RPMI7951 (cell line): ENCODE measurements at regions not wholly inside any gene's neighbourhood (a gene's known extent, or its start where the extent isn't known, plus 50 kb on each side); places are given as distances from the start of the nearest gene placed in this dataset.

Experiments
- DNase-seq: peaks from one replicate; pipeline ENCODE4 v3.0.0-alpha.2; 2012; ENCODE audit warnings: low read depth

DNA sequence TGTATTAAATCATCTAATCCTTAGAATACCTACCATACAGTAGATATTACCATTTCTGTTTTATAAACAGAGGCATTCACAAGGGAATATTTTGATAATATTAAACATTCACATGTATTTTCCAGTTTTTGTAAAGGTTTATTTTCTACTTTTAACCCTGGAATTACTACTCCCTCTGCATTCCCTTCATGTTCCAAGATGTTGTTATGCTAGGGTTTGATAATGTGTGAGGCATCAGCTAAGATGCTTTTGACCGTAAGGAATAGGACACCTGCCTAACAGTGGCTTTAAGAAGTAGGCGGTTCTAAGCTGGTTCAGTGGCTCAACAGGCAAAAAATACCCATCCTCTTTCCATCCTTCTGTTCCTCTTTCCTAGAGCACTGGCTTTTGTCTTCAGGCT is 131.9 kb upstream of the USP24 start:
- DNase-seq: no peak

- no peak for DNase-seq
Measured at GRCh38 chr1:55346586-55346985, 131.4 kb upstream of the USP24 start.

- DNase-seq: peak; percentile 12
Measured at GRCh38 chr1:55339681-55340080, 124.5 kb upstream of the USP24 start.

GRCh38 chr1:55338448-55338820 is 123.3 kb upstream of the USP24 start:
- peak; percentile 29 for DNase-seq

- DNase-seq: peak; percentile 78
Measured at GRCh38 chr1:55337801-55338447, 122.8 kb upstream of the USP24 start.

- DNase-seq: no peak
Measured at GRCh38 chr1:55334797-55335196, 119.6 kb upstream of the USP24 start.

DNA sequence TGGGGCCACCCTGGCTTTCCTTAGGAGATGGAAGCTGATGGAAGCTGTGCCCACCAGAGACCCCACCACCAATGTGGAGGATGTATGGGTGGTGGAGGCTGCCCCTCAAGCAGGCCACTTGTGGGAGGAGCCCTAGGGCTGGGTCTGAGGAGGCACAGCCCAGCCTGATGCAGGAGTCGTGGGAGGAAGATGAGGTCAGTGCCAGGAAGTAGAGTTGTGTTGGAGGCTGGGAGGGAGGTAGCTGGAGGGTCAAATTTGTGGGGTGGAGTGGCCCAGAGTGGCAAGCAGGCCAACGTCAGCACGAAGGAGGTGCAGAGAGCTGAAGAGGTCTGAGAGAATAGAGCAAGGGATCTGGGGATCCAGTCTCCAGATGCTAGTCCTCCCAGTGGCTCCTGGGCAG is 119.0 kb upstream of the USP24 start:
- peak; percentile 33 for DNase-seq

DNA sequence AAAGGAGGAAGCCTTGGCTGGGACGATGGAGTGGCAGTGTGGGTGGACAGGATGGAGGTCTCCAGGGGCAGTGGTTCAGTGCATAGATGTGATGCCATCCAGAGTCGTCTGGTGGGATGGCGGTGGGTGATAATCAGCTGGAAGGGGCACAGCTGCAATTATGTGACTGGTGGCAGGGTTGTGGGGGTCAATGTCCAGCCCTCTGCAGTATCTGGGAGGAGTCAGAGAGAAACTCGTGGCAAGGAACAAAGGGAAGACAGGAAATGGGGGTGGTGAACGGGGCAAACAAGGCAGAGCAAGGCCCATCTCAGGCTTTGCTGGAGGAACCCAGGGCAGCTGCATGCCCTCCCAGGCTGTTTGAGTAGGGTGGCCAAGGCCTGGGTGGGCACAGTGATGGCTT is 118.3 kb upstream of the USP24 start:
- DNase-seq: no peak

DNA sequence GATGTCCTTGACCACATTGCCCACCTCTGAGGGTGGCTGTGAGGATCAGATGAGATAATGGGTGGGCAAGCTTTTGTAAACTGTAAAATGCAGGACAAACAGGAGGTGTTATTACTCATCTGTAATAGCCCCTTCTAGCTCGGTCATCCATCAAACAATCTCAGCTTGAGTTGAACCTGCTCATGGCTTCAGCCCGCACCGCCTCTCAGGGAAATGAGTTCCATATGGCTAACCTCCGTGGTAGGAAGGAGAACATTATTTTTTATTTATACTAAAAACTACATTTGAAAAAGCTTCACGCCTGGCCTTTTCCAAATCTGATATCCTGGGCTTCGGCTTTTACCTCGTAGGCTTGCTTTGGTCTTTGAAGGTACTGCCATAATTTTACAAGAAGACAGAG is 116.2 kb upstream of the USP24 start:
- DNase-seq: peak; percentile 45

DNA sequence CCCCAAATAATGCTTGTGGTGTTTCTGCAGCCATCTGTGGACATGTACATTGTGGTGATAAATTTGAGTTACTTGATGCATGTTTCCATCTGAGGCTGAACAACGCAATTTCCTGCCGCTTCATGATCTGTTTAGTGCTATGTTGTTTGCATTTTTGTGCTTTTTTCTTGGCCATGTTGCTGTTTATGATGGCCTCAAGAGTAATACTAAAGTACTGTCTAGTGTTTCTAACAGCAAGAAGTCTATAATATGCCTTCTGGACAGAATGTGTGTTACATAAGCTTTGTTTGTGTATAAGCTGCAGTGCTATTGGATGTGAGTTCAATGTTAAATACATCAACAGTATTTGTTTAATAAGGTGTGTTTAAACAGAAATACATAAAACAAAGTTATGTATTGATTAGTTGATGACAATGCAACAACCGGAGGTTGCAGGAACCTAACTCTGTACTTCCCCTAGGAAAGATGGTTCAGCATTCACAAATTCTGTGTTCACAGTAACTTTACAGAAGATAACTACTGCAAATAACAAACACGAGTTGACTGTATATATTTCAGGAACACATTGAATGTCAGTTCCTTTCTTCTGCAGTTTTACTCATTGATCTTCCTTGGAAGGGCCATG is 114.8 kb upstream of the USP24 start:
- DNase-seq: no peak

GRCh38 chr1:55329091-55329490 is 113.9 kb upstream of the USP24 start:
- DNase-seq: peak; percentile 71

DNA sequence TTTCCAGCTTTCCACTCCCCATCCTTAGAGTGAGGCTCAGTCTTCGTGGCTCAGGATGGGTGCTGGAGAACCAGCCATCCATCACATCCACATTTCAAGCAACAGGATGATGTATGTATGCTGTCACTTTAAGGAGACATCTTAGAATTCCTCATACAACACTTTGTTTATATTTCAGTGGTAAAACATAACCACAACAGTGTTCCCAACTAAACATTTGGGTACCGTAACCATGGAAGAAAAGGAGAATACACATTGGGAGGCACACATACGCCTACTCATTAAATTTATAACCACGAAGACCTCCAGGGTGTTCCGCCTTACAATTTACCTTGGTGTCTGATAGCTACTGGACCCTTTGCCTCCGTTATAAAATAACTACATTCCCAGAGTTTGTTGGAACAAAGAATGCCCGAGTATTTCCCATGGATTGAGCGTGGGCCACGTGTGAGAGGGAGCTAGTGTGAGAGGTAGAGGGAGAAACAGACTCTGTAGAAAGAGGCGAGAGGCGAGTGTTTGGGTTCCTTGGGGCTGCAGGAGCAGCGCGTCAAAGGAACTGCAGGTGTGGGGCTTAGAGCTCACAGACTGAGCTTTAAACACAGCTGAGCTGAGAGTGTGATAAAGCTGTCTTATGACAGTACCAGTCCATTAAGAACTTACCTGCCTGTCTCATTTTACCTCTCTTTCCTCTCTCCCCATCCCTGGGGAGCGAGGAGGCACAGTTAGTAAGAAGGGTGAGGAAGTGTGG is 111.5 kb upstream of the USP24 start:
- peak; percentile 74 for DNase-seq

- DNase-seq: no peak
Measured at GRCh38 chr1:55323760-55324159, 108.6 kb upstream of the USP24 start.

DNA sequence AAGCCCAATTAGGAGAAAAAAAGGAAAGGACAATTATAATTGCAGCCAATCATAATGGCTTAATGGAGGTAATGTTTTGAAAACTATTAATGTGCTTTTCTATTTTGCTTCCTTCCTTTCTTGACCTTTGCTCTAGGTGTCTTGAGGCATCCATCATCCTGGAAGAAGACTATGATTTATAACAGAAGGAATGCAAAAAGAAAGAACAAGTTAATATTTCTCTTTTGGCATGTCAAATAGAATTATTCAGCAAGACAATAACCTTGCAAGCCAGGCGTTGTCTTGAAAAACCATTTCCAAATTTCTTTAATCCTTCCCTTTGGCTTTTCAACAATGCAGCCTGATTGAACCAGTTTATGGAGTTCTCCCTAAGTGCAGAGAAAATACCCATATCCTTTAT is 107.7 kb upstream of the USP24 start:
- DNase-seq: no peak

DNA sequence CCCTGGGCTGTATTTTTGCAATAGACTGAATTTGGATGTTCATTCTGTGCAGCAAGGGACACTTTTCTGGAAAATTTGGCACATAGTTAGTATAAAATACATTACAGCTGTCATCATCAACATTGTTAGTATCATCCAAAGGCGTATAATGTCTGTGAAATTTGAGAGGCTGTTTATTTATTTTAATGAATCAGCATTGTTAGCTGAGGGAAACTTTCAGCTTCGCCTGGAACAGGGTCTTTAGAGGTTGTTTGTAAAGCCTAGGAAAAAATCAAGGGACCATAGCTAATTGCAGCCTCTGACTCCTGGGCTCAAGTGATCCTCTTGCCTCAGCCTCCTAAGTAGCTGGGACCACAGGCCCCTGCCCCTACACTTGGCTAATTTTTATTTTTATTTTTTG is 106.8 kb upstream of the USP24 start:
- peak; percentile 54 for DNase-seq

DNA sequence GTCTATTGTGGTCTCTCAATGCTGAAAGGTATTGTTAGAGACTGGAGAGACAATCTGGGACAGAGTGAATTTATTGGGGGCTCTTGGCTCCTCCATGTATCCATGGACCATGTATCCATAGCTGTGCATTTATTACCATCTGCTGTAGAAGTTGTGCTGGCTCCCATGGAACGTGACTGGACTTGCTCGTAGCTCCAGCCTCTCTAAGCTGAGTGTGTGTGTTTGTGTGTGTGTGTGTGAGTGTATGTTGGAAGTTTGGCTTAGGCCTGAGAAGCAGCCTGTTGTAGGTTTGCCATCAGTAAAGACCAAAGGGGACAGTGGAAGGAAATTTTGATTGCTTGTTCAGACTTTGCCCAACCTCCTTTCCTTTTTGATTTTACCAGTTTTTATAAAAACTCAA is 105.7 kb upstream of the USP24 start:
- no peak for DNase-seq

DNA sequence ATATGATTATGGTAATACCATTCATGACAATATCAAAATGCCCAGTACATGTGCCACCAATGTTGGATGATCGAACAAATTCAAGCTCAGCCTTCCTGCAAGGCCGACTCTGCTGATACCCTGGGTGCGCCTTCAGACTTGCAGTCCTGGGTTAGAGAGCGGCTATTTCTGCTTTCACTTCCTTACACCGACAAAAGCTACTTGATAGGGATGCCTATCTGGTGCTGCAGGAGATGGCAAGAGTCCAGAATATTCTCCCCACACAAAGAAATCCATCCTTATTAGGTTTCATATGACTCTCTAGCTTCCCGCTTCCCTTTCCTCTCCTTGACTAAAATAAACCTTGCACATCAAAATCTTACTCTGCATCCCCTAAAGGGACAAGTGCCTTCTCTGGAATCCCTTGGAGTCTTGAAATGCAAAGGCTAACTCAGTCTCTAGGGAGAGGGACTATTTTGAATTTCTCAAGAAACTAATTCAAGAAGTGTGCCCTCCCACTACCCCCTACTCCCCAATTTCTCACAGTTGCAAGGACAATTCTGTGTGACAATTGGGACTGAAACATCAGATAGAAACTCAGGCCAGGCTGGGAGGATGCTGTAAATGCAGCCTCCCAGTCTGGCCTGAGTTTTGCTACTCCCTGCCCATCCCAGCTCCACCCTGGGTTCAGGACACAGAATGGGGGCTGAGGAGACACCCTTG is 103.1 kb upstream of the USP24 start:
- peak; percentile 42 for DNase-seq

- no peak for DNase-seq
Measured at GRCh38 chr1:55317673-55318072, 102.5 kb upstream of the USP24 start.

DNA sequence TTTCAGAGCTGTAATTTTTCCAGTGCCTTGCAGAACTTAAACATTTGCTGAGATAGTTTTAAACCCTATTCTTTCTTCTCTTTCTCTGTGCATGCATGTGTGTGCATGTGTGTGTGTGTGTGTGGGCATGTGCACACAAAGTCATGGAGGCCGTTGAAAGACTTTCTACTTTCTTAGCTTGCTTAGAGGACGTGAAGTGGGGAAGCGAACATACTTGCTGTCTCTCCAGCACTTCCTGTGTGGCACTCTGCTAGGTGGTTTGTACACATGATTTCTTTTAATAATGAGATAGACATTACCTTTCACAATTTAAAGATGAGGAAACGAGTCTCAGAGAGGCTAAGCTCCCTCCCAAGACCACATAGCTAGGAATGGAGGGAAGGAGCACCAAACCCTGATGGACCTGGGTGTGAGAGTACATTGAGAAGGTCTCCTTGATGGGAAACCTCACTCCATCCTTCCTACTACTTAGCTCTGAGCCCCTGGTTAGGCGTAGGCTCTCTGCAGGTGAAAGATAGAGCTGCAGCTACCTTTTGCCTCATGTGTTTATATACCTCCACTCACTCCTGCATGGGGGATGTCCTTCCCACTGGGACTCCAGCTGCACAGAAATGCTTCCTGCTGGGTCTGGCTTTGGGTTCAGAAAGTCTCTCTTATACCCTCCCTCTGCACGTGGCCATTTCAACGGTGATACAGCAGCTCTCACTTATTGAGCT is 101.9 kb upstream of the USP24 start:
- no peak for DNase-seq

DNA sequence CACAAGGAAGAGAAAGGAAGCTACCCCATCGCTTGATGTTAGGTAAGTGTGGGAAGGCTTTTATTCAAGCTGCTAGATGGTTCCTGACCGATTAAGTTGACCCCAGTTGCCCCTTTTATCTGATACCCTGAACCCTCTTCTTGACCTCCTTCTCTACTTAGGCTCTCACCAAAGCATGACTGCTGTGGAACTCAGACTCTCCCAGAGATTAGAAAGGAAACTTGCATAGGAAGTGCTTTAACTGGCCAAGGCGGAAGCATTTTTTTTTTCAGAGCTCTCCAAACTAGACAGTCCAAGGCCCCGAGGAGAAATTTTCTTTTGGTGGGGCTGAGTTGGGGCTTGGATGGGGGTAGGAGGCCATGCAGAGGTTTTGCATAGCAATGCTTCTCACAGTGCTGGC is 101.3 kb upstream of the USP24 start:
- no peak for DNase-seq

DNA sequence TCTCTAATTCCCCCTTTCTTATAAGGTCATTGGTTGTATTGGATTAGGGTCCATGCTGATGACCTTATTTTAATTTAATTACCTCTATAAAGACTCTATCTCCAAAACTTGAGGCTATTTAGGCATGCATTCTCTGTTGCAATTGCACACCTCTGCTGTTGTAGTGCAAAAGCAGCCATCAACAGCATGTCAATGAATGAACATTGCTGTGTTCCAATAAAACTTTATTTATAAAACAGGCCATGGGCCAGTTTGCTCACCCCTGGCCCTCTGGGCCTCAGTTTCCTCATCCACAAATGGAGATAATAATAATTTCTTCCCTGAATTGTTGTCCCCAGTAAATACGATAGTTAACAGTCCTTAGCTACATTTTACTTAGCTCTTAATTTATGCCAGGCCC is 100.4 kb upstream of the USP24 start:
- no peak for DNase-seq

DNA sequence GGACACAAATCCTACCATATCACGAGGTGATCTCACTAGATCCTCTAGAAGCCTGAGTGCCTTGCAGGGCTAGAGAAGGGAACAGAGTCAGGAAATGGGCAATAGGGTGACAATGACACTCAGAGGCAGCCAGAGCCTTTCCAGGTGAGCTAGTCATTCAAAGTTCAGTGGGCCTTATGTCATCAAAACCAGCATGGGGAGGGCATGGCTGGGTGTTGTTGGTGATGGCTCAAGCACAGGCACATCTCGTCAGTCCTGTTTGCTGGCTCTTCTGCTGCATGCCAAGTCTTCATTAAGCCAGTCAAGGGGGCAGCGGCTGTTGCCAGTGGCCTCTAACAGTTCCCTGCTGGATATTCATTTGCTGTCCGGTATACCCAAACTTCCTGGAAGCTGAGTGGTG is 99.6 kb upstream of the USP24 start:
- no peak for DNase-seq
